ENCODE measurements at regions not wholly inside any gene's neighbourhood (a gene's known extent, or its start where the extent isn't known, plus 50 kb on each side); places are given as distances from the start of the nearest gene placed in this dataset.

DNA sequence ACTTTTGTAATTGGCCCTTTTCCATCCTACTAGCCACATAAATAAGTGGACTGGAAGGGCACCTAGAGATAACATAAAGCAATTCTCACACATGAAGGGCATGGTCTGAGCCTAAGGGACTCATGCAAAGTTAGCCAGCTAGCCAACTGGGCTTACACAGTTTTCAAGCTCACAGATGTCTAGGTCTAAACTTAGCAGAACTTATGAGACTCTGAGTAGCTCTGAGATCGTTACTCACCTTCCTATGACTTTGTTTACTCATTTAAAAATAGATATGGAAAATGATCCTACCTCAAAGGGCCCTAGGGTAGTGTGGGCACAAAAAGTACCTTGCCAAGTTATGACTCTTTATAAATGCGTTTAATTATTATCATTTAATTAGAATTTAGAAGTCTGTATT lies 410.4 kb upstream of the MPDZ start:
- TF ChIP-seq, protein P1, sequence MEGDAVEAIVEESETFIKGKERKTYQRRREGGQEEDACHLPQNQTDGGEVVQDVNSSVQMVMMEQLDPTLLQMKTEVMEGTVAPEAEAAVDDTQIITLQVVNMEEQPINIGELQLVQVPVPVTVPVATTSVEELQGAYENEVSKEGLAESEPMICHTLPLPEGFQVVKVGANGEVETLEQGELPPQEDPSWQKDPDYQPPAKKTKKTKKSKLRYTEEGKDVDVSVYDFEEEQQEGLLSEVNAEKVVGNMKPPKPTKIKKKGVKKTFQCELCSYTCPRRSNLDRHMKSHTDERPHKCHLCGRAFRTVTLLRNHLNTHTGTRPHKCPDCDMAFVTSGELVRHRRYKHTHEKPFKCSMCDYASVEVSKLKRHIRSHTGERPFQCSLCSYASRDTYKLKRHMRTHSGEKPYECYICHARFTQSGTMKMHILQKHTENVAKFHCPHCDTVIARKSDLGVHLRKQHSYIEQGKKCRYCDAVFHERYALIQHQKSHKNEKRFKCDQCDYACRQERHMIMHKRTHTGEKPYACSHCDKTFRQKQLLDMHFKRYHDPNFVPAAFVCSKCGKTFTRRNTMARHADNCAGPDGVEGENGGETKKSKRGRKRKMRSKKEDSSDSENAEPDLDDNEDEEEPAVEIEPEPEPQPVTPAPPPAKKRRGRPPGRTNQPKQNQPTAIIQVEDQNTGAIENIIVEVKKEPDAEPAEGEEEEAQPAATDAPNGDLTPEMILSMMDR (conservative IDR thresholded peaks at IDR 0.05; ENCODE audit: low read length): no peak
- no peak for TF ChIP-seq EZH2phosphoT487 (IDR thresholded peaks at IDR 0.05; ENCODE audit: borderline replicate concordance, low read depth, low read length)

Data from OCI-LY7 (cell line).